ENCODE measurements at regions not wholly inside any gene's neighbourhood (a gene's known extent, or its start where the extent isn't known, plus 50 kb on each side); places are given as distances from the start of the nearest gene placed in this dataset.
"Not testable (repeated sequence)": the region's sequence is repeated elsewhere in the genome, so short reads cannot be mapped to it uniquely, and the experiment has no call there.

GRCh38 chr6:168192195-168192900 lies 113.3 kb upstream of the FRMD1 start:
- no peak for DNase-seq

GRCh38 chr6:168190646-168191443 lies 111.8 kb upstream of the FRMD1 start:
- no peak for DNase-seq

- DNase-seq, result no peak
Observed at GRCh38 chr6:168190014-168190405, 111.0 kb upstream of the FRMD1 start.

GRCh38 chr6:168189200-168190013 lies 110.4 kb upstream of the FRMD1 start:
- no peak for DNase-seq

- no peak for DNase-seq
Observed at GRCh38 chr6:168188369-168189199, 109.6 kb upstream of the FRMD1 start.

GRCh38 chr6:168186438-168186837 lies 107.4 kb upstream of the FRMD1 start:
- DNase-seq, result no peak

GRCh38 chr6:168186018-168186417 lies 107.0 kb upstream of the FRMD1 start:
- DNase-seq, result not testable (repeated sequence)

GRCh38 chr6:168184701-168185100 lies 105.7 kb upstream of the FRMD1 start:
- DNase-seq, result no peak

- DNase-seq, result no peak
Observed at GRCh38 chr6:168183613-168183970, 104.6 kb upstream of the FRMD1 start.

GRCh38 chr6:168182908-168183612 lies 104.0 kb upstream of the FRMD1 start:
- no peak for DNase-seq

- no peak for DNase-seq
Observed at GRCh38 chr6:168182366-168182765, 103.4 kb upstream of the FRMD1 start.

- DNase-seq, result no peak
Observed at GRCh38 chr6:168181876-168182275, 102.9 kb upstream of the FRMD1 start.

GRCh38 chr6:168181316-168181715 lies 102.3 kb upstream of the FRMD1 start:
- DNase-seq, result no peak

GRCh38 chr6:168180548-168181011 lies 101.6 kb upstream of the FRMD1 start:
- peak; percentile 27 for DNase-seq

- no peak for DNase-seq
Observed at GRCh38 chr6:168179702-168180382, 100.8 kb upstream of the FRMD1 start.

GRCh38 chr6:168179133-168179532 lies 100.1 kb upstream of the FRMD1 start:
- DNase-seq, result no peak

- no peak for DNase-seq
Observed at GRCh38 chr6:168177103-168177891, 98.3 kb upstream of the FRMD1 start.

- DNase-seq, result no peak
Observed at GRCh38 chr6:168171673-168172353, 92.8 kb upstream of the FRMD1 start.

- DNase-seq, result no peak
Observed at GRCh38 chr6:168170841-168171601, 92.0 kb upstream of the FRMD1 start.
